ENCODE measurements at regions not wholly inside any gene's neighbourhood (a gene's known extent, or its start where the extent isn't known, plus 50 kb on each side); places are given as distances from the start of the nearest gene placed in this dataset.
A peak's percentile ranks its signal among the peaks of the same experiment; 100 is the strongest.

DNA sequence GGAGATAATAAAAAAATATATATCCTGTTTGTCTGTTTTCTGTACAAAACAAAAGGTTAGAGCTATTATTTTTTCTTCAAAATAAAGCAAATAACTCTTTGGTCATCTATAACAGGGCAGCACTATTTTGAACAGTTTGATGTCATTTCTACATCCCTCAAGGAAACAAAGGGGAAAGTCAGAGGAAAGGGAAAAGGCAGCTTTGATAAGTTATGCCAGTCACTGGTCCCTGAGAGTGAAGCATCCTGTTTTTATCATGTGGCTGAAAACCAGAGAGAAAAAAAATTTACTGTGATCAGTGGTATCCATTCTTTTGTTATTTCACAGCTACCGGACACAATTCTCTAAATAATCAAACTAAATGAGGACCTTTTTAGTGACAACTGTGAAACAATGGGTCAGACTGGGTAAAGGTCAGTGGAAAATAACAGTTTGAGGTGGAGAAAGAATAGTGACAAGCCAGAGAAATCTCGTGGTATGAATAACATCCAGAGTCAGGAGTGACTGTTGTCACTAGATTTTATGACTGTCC, 356.0 kb downstream of the HDGFL1 start:
- H3K4me1 ChIP-seq (ENCODE audit: control insufficient read depth in 4 of 4, insufficient read depth in 4 of 4, low read length in 3 of 4): no peaks in the 10 kb centered on the region
- 51% methylated on average over 2 of the region's 2 CpGs for WGBS
- no peak overlapping the region for H3K4me3 ChIP-seq (ENCODE audit: low read depth in 1 of 3, low read length in 3 of 3)
- DNase-seq (ENCODE audit: low spot score): no peak
- no peaks in the 10 kb centered on the region for H3K27me3 ChIP-seq (ENCODE audit: control insufficient read depth in 4 of 4, insufficient read depth in 4 of 4, low read length in 3 of 4)
- H3K36me3 ChIP-seq (ENCODE audit: control insufficient read depth in 4 of 4, insufficient read depth in 3 of 4, low read depth in 1 of 4, low read length in 3 of 4): no peaks in the 10 kb centered on the region
- no peak overlapping the region for H3K9ac ChIP-seq (ENCODE audit: low read depth in 1 of 2, low read length in 2 of 2)
- H3K27ac ChIP-seq (ENCODE audit: low read depth in 1 of 2, low read length in 2 of 2): no peak overlapping the region
- H3K9me3 ChIP-seq (ENCODE audit: control insufficient read depth in 4 of 4, low read length in 3 of 4): no peaks in the 10 kb centered on the region
- TF ChIP-seq NR2F2 (IDR thresholded peaks at IDR 0.05): peak; percentile 63
- TF ChIP-seq, protein P1, sequence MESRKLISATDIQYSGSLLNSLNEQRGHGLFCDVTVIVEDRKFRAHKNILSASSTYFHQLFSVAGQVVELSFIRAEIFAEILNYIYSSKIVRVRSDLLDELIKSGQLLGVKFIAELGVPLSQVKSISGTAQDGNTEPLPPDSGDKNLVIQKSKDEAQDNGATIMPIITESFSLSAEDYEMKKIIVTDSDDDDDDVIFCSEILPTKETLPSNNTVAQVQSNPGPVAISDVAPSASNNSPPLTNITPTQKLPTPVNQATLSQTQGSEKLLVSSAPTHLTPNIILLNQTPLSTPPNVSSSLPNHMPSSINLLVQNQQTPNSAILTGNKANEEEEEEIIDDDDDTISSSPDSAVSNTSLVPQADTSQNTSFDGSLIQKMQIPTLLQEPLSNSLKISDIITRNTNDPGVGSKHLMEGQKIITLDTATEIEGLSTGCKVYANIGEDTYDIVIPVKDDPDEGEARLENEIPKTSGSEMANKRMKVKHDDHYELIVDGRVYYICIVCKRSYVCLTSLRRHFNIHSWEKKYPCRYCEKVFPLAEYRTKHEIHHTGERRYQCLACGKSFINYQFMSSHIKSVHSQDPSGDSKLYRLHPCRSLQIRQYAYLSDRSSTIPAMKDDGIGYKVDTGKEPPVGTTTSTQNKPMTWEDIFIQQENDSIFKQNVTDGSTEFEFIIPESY (IDR thresholded peaks at IDR 0.05): no peak

DNA sequence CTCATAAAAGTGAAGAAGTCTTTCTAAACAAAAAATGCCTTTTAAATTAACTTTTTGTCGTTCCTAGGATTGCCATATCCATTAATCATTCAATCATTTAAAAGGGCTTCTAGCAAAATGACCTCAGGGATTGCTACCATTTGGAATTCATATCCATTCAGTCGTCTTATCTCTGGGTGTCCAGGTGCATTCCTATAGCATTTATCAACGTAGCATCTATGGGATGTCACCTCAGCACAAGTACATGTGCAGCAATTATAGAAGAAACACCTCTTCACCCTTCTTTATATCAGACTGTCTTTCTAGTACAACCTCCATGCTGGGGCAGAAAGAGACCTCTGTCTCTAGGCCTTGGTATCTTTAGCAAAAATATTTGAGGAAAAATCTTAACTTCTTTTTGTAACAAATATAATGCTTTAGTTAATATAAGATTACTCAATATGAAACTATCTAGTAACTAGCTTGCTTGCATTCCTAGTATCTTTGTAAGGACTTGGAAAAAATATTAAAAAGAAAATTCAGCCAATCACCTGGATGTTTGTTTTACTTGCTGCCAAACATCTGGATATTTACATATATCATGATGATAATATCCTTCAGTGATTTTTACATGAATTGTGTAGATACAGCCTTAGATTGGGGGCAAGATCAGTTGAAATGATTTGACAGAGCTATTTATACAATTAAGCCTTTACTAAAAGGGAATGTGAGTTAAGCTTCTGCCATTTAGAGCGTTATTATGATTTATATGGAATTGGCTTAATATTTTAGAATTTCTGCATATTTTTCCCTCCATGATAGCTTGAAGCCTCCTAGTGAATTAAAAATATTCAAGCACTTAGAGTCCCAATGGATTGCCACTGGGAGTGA, 356.8 kb downstream of the HDGFL1 start:
- no peak overlapping the region for H3K9ac ChIP-seq (ENCODE audit: low read depth in 1 of 2, low read length in 2 of 2)
- no peaks in the 10 kb centered on the region for H3K27me3 ChIP-seq (ENCODE audit: control insufficient read depth in 4 of 4, insufficient read depth in 4 of 4, low read length in 3 of 4)
- no peaks in the 10 kb centered on the region for H3K9me3 ChIP-seq (ENCODE audit: control insufficient read depth in 4 of 4, low read length in 3 of 4)
- H3K4me3 ChIP-seq (ENCODE audit: low read depth in 1 of 3, low read length in 3 of 3): no peak overlapping the region
- WGBS: 66% methylated on average over 4 of the region's 4 CpGs
- no peak overlapping the region for H3K27ac ChIP-seq (ENCODE audit: low read depth in 1 of 2, low read length in 2 of 2)
- TF ChIP-seq, protein P2, sequence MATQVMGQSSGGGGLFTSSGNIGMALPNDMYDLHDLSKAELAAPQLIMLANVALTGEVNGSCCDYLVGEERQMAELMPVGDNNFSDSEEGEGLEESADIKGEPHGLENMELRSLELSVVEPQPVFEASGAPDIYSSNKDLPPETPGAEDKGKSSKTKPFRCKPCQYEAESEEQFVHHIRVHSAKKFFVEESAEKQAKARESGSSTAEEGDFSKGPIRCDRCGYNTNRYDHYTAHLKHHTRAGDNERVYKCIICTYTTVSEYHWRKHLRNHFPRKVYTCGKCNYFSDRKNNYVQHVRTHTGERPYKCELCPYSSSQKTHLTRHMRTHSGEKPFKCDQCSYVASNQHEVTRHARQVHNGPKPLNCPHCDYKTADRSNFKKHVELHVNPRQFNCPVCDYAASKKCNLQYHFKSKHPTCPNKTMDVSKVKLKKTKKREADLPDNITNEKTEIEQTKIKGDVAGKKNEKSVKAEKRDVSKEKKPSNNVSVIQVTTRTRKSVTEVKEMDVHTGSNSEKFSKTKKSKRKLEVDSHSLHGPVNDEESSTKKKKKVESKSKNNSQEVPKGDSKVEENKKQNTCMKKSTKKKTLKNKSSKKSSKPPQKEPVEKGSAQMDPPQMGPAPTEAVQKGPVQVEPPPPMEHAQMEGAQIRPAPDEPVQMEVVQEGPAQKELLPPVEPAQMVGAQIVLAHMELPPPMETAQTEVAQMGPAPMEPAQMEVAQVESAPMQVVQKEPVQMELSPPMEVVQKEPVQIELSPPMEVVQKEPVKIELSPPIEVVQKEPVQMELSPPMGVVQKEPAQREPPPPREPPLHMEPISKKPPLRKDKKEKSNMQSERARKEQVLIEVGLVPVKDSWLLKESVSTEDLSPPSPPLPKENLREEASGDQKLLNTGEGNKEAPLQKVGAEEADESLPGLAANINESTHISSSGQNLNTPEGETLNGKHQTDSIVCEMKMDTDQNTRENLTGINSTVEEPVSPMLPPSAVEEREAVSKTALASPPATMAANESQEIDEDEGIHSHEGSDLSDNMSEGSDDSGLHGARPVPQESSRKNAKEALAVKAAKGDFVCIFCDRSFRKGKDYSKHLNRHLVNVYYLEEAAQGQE (IDR thresholded peaks at IDR 0.05): no peak
- TF ChIP-seq YY1 (IDR thresholded peaks at IDR 0.05): no peak
- no peak for TF ChIP-seq CTCF (IDR thresholded peaks at IDR 0.05; ENCODE audit: low read depth, low read length, missing input control)
- no peak for TF ChIP-seq SP1 (IDR thresholded peaks at IDR 0.05)
- TF ChIP-seq MAX (IDR thresholded peaks at IDR 0.05): no peak
- TF ChIP-seq HNF4G (IDR thresholded peaks at IDR 0.05): no peak
- TF ChIP-seq RXRA (IDR thresholded peaks at IDR 0.05): no peak
- no peak for TF ChIP-seq JUND (IDR thresholded peaks at IDR 0.05)
- TF ChIP-seq FOXA1 (IDR thresholded peaks at IDR 0.05): no peak
- no peak for TF ChIP-seq NR2F2 (IDR thresholded peaks at IDR 0.05)
- no peak for TF ChIP-seq RAD21 (IDR thresholded peaks at IDR 0.05)
- TF ChIP-seq FOXA2 (IDR thresholded peaks at IDR 0.05): no peak
- TF ChIP-seq HNF4A (conservative IDR thresholded peaks at IDR 0.05): no peak
- TF ChIP-seq, protein P1 (IDR thresholded peaks at IDR 0.05): no peak
- no peak for TF ChIP-seq TAF1 (conservative IDR thresholded peaks at IDR 0.05)
- no peak for TF ChIP-seq EGR1 (IDR thresholded peaks at IDR 0.05; ENCODE audit: low read depth in 2 of 2)
- no peaks in the 10 kb centered on the region for H3K4me1 ChIP-seq (ENCODE audit: control insufficient read depth in 4 of 4, insufficient read depth in 4 of 4, low read length in 3 of 4)
- DNase-seq (ENCODE audit: low spot score): no peak
- no peaks in the 10 kb centered on the region for H3K36me3 ChIP-seq (ENCODE audit: control insufficient read depth in 4 of 4, insufficient read depth in 3 of 4, low read depth in 1 of 4, low read length in 3 of 4)
